ENCODE measurements at regions not wholly inside any gene's neighbourhood (a gene's known extent, or its start where the extent isn't known, plus 50 kb on each side); places are given as distances from the start of the nearest gene placed in this dataset.

DNA sequence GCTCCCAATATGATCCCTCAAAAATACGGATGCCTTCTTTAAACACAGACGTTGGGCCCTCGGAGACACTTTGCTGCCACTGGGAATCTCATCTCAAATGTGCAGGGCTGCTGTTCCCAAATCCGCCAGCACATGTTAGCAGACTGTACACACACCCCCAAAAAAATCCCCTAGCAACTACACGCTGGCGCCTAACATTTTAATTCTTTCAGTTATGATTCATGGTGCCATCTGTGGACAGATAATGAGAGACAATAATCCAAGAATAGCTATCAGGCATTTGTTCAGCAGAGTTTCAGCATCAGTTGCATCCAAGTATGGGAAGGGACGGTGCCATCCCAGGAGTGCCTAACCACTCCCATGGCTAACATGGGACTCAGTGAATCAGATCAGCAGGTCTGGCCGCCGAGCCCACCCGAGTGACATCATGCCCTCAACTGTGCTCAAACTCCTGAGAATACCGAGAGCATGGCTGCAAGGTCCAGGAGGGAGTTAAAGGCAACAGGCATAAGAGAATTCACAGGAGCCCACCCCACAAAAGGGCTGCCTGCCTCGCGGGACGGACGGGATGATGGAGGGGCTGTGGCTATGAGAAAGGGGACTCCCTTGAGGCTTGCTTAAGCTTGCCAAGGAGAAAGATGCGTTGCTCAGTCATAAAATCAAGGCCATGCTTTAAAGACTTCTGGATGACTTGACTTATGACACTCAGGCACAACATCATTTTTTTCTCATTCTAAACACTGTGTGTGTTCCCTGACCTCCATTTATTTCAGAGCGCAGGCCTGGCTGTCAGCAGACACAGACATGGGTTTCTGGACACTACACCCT lies 337.0 kb downstream of the SHANK2 start:
- DNase-seq: no peak

DNA sequence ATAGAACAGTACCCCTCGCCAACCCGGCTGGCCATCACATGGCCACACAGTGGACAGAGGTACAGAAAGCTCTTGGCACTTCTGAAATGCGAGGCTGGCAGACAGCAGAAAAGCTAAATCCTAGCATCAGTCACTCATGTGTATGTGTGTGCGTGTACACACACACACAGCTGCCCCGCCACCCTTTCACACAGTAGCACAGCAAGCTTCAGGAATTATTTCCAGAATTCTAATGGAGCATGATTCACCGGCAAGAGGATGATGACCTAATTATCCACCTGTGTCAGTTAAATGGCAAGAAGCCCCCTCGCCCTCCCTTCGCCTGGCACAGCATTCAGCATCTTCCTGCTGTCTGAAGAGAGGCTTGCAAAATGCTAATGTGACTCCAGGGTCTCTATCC lies 336.0 kb downstream of the SHANK2 start:
- no peak for DNase-seq

DNA sequence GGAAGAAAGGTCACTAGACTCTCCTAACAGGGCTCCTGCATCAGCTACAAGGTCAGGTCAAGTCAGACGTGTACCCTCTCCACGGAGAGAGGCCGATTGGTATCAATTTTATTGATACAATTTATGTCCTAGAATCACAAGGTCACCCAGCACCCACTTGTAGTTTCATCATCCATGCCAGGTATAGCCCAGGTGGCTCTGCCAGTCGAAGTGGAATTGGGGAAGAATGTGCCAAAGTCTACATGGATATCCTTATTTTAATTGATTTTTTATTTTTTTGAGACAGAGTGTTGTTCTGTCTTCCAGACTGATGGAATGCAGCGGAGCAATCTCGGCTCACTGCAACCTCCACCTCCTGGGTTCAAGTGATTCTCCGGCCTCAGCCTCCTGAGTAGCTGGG lies 334.1 kb downstream of the SHANK2 start:
- no peak for DNase-seq

DNA sequence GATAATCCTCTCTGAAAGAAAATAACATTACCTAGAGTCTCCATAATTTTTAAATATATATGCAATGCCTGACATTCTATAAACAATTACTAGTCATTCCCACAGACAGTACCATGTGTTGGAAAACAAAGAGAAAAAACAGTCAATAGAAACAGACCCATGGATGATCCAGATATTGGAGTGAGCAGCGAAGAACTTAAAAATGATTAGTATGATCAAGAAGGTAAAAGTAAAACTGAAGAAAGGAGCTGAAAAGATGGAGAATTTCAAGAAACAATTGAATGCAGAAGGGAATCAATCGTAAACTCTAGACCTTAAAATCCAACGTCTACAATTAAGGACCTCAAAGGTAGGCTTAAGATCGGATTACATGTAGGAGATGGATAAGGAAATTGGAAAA lies 330.6 kb downstream of the SHANK2 start:
- DNase-seq: no peak

DNA sequence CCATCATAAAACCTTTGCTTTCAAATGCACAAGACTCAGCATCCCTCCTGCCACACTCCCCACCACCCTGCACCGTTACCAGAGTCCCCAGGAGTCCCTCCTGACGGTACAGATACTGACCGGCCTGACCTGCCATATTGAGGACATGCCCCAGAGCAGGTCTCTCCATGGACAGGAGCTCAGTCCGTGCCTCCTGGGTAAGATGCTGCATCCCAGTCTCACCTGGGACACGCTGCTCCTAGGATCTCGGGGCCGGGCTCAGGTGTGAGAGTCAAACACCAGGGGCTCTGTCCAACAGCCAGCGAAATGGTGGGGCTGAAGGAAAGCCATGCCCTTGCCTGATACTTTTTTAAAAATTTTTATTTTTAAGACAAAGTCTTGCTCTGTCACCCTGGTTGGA lies 328.3 kb downstream of the SHANK2 start:
- no peak for DNase-seq

DNA sequence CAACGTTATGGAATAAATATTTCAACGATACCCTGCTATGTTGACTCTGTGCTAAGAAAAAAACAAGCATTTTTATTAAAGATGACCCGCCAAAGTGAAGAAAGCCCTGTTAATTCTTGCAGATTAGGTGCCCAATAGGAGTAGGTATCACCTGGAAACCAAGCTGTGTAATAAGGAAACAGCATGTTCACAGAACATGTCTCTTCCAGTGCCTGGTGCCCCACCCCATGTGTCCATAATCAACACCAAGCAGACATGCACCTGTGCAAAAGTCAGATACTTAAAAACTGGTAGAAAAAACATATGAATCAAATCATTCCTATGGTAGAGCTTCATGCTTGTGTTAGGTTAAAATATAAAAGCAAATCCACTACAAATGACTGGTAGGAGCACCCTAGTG lies 327.1 kb downstream of the SHANK2 start:
- no peak for DNase-seq

DNA sequence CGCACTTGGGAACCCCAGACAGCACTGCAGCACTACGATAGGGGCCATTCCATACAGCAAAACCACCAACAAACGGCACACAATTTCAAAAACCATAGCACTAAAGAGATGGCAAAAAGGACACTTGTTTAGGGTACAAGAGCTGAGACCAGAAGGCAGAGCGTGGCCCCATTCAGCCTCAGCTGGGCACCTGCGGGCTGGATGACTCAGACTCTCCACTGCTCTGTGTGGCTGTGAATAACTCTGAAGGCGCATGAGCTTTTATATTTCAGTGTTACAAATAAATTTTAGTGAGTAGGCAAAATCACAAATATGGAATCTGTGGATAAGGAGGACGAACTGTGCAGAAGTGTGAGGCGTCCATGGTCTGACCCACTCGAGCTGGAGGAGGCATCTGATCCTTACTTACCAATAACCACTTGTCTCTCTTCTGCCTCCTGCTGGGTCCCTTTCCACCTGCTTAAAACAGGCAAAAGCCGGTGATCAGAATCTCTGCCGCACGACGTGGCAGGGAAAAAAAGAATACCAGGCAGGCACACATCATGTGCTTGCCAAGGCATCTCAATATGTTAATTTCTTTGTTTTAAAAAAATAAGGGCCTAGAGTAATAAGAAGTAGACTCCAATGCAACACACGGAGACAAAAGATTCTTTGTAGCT lies 325.7 kb downstream of the SHANK2 start:
- DNase-seq: no peak

DNA sequence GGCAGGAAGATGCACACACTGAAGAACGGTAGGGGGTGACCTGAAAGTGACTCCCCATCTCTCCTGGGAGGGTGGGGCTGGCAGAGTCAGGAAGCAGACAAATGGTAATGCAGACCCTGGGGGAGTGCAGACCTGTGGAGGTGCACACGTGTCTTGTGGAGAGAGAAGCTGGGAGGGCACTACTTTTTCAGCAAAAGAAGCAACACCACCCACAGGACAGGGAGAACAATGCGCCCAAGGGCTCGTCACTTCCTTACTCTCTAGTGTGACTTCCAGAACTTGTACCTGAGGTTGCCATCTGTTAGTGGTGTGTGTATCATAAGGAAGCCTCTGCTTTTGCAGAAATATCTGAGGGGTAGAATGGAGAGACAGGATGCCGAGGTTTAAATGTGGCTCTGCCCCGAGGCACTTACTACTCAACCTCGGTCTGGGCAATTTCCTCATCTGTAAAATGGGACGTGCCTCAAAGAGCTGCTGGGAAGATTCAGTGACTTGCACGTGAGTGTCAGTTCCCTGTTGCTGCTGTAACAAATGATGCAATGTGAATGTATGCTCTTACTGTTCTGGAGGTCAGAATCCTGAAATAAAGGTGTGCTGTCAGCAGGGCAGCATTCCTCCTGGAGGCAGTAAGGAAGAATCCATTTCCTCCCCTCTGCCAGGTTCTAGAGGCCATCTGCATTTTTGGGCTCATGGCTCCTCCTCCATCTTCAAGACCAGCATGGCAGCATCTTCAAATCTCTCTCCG lies 323.4 kb downstream of the SHANK2 start:
- no peak for DNase-seq

DNA sequence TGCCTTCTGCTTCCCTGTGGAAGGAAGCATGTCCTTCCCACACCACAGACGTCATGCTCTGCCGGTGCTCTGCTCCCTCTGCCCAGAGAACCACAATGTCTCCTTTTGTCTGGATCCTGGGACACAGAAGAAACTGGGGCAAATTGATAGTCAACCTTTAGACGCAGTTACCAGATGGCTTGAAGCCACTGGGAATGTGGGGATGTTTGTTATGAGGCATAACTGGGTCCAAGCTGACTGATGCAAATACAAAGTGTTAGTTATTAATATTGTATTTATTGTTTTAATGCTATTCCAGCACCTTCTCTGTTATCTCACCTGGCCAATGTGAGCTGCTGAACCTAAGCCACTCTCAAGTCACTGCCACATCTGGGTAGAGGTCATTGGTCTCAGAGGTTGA lies 322.2 kb downstream of the SHANK2 start:
- no peak for DNase-seq

DNA sequence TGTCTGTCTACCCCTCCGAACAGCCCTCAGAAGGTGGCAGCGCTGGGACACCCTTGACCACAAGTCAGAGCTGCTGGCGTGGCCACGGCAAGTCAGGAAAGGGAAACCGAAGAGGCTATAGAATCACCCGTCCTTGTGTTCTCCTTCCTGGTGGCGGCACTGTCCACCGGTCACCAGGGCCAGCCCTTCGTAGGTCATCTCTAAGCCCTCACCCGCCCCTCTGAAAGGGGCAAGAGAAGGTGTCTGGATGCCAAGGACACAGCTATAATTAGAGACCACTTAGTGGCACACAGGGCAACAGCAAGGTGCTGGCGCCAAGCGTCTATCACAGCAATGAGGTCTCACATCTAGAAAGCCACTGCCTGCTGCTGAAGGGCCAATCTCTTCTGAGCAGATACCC lies 320.9 kb downstream of the SHANK2 start:
- no peak for DNase-seq

DNA sequence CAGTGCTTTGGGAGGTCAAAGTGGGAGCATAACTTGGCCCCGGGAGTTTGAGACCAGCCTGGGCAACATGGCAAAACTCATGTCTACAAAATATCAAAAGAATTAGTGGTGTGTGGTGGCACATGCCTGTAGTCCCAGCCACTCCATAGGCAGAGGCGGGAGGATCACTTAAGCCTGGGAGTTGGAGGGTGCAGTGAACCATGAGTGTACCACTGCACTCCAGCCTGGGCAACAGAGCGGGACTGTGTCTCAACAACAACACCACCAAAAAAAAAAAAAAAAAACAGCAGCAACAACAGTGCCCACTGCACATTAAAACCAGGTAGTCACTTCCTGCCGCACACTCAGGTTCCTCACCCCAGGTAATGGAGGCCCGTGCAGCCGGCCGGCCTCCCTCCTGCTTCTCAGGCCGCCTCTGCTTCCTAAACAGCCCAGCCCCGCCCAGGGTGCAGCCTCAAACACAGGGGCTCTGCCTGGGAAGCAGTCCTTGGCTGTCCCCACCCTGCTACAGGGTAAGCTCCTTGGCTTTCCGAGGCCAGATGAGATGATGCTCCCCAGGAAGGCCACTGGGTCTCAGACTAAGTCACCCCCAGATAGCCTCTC lies 318.3 kb downstream of the SHANK2 start:
- no peak for DNase-seq

DNA sequence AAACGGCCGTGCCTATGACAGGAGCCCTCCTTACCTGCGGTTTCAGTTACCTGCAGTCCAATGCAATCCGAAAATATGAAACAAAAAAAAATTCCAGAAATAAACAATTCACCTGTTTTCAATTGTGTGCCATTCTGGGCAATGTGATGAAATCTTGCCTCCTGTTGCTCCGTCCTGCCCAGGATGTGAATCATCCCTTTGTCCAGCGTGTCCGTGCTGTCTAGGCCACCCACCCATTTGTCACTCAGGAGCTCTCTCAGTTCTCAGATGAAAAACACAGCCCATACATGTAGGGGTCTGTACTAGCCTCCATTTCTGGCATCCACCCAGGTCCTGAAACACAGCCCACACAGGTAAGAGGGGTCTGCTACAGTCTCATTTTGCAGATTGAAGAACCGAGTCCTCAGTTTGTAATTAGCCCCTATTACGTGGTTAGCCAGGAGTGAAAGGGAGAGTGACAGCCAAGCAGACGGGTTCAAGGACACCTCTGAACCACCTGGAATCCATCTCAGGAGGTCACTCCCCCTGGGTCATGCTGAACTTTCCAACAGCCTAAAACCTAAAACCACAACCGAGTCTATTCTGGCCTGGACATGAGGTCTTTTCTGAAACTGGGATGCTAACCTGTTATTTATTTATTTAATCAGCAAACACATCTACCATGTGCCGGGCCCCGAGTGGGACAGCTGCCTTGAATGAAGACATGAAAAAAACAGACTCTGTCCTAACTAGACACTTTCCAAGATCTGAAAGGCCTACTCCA lies 317.2 kb downstream of the SHANK2 start:
- no peak for DNase-seq

DNA sequence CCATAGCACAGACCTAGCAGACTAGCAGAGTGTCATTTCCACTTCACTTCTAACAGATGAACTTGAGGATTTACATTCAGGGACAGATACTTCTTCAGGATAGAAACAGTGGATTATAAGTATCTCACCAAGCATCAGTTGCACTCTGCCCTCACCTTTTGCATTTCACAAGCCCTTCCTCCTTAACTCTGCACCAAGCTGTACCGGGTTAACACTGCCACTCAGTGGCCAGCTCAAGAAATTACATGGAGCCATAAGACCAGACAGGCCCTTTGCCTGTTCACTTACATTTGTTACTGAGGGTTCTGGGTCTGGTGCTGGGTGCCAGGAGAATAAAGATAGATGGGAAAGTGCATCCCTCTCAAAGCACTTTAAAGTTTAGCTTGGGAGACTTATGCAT lies 309.8 kb downstream of the SHANK2 start:
- DNase-seq: no peak

DNA sequence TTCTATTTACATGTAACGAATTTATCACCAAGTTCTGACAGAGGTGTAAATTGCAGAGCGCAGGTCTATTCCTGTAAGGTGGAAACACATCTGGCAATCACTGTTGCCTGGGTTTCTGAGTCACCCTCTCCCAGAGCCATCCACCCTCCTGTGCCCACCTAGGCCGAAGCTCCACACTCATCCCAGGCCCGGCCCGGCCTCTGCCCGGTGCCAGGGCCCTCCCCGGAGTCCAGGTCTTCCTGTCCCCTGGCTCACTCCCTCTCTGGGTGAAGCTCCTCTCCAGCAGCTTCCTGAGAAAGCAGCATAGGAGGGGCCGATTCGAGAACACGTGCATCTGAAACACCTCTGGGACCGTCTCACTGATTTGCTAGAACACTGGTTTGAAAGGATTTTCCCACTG lies 308.2 kb downstream of the SHANK2 start:
- DNase-seq: no peak

DNA sequence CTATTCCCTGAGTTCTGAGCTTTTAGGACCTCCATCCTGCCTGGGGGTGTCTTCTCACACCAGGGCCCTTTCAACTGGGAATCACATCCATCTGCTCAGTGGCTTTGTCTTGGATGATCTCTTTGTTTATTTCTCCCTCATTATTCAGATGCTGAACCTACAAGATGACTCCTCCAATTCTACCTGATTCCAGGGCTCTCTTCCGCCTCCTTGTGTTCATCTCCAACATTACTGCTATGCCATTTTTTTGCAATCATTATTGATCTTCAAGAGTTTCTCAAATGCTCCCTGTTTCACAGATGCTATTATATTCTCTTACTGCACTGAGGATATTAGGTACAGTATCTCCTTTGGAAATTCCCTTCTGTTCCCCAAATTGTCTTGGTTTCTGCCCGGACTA lies 307.7 kb downstream of the SHANK2 start:
- DNase-seq: no peak

DNA sequence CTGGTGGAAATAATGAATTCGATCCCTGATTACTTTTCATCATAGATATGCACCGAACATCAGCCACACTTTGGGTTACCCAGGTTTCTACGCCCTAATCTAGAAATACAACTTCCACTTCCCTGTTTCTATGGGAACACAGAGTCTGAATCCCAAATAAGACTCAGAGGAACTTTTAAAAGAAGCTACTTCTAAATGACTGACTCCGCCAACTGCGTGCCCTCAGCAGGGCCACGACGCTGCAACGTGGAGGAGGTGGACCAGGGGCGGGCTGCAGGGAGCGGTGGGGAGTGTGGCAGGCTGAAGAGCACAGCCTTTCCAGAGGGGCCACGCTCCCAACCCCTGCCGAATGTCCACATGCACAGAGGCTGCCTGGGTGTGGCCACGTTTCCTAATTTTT lies 304.0 kb downstream of the SHANK2 start:
- DNase-seq: no peak

DNA sequence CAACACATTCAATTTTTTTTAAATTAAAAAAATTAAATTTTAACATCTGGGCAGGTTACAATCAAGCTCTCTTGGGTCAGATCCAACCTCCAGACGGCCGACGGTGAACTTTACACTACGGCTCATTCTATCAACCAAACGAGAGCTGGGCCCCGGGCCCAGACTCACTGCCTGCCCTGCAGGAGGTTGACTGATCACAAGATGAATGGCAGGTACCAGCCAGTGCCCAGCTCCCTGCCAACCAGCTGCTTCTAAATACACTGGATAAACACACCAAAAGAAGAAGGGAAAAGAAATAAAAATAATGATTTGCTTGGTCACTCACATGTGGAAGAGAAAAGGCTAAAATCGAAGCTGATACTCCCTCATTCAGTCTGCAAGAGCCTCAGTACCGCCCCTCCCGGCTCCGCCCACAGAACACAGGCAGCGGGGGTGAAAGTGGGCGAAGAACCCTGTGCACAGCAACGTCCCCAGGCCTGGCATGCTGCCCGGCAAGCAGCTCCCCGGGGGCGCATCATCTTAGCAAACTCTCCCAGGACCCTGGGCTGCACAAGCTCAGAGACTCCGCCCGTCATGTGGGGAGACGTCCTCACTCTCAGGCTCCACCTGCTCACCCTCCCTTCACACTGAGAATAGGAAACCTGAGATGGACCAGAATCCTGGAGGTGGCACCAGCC lies 303.4 kb downstream of the SHANK2 start:
- DNase-seq: no peak

DNA sequence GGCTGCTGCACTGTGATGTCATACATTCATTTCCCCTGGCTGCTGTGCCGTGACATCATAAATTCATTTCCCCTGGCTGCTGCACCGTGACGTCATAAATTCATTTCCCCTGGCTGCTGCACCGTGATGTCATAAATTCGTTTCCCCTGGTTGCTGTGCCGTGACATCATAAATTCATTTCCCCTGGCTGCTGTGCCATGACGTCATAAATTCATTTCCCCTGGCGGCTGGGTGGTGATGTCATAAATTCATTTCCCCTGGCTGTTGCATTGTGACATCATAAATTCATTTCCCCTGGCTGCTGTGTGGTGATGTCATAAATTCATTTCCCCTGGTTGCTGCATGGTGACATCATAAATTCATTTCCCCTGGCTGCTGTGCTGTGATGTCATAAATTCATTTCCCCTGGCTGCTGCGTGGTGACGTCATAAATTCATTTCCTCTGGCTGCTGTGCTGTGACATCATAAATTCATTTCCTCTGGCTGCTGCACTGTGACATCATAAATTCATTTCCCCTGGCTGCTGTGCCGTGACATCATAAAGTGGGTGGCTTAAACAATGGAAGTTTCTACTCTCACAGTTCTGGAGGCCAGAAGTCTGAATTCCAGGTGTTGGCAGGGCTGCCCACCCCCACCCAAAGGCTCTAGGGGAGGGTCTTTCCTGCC lies 301.1 kb downstream of the SHANK2 start:
- DNase-seq: no peak

DNA sequence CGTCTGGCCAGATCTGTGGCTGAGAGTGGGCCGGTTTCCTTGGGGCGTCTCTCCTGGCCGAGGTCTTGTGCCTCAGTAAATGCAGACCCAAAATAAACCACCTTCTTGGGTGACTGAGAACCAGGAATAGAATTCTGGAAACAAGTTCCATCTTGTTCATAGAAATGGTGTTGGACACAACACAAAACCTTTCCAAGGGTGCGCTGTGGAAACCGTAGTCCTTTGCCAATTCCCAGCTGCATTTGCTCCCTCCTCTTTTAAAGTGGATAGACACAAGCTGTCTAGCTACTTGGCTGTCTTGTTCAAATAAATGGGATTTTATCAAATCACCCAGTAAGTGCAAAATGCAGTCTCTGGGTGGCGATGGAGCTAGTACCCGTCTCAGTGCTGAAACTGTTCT lies 300.2 kb downstream of the SHANK2 start:
- DNase-seq: no peak

DNA sequence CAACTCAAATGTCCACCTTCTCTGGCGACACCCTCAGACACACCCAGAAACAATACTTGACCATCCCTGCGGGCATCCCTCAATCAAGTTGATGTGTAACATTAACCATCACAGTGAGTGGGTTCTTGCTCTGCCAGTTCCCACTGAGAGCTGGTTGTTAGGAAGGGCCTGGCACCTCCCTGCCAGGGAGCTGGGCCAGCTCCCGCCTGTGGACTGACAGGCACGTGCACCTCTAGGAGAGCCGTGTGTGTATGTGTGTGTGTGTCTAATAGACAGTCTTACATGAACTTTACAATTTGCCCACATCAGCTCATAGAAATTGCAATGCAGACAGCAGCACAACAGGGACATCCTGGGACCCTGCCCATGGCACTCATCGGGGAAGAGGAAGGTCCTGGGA lies 298.7 kb downstream of the SHANK2 start:
- DNase-seq: no peak

DNA sequence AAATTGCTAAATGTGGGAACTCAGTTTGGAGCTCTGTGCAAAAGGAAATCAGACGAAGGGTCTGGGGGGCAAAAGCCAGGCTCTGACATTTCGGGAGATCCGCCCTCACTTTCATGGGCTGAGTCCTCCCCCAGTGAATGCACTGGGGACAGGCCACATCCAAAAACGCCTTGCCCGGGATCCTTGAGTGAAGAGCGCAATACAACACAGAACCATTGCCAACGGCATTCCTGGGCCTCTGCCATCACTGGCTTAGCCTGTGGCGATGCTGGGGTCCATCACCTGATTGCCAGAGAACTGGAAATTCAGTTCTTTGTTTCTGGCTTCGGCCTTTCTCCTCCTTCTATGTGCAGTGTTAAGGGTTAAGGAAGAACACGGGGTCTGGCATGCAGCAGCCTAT lies 297.9 kb downstream of the SHANK2 start:
- no peak for DNase-seq

Data from bone marrow (tissue), 2 donors.